ENCODE measurements at regions not wholly inside any gene's neighbourhood (a gene's known extent, or its start where the extent isn't known, plus 50 kb on each side); places are given as distances from the start of the nearest gene placed in this dataset.

GRCh38 chr6:95133578-95133977 is 443.8 kb upstream of the MANEA start:
- no peak for TF ChIP-seq CTCF (IDR thresholded peaks at IDR 0.05)
- no peak for TF ChIP-seq JUND (IDR thresholded peaks at IDR 0.05)
- no peak for TF ChIP-seq NFIC (IDR thresholded peaks at IDR 0.05; ENCODE audit: borderline replicate concordance)
- TF ChIP-seq USF2 (IDR thresholded peaks at IDR 0.05; ENCODE audit: borderline replicate concordance, low read depth, low read length), result no peak
- no peak for TF ChIP-seq MXI1 (IDR thresholded peaks at IDR 0.05; ENCODE audit: low read depth, low read length)
- TF ChIP-seq SMC3 (IDR thresholded peaks at IDR 0.05; ENCODE audit: low read depth, low read length), result no peak
- no peak for TF ChIP-seq RFX5 (IDR thresholded peaks at IDR 0.05; ENCODE audit: low read length)
- no peak for TF ChIP-seq MAX (IDR thresholded peaks at IDR 0.05; ENCODE audit: low read depth)
- TF ChIP-seq TAF1 (IDR thresholded peaks at IDR 0.05; ENCODE audit: borderline replicate concordance, low read depth, low read length), result no peak
- no peak for TF ChIP-seq FOXJ3 (CRISPR knock-in tag; IDR thresholded peaks at IDR 0.05)
- TF ChIP-seq CHD2 (IDR thresholded peaks at IDR 0.05; ENCODE audit: low read length, partially characterized antibody), result no peak
- no peak for TF ChIP-seq YY1 (IDR thresholded peaks at IDR 0.05; ENCODE audit: low read depth)
- no peak for TF ChIP-seq EZH2phosphoT487 (IDR thresholded peaks at IDR 0.05; ENCODE audit: borderline replicate concordance, low read depth)
- TF ChIP-seq RCOR1 (IDR thresholded peaks at IDR 0.05; ENCODE audit: low read length), result no peak
